K562 (cell line): ENCODE measurements at regions not wholly inside any gene's neighbourhood (a gene's known extent, or its start where the extent isn't known, plus 50 kb on each side); places are given as distances from the start of the nearest gene placed in this dataset.

ENCODE experiments used
- ATAC-seq: fragments of 200-7000 bp; cut with Tn5 transposase; 3 replicates; pipeline ENCODE4 v1.9.1; 2020; ENCODE audit warnings: moderate library complexity
- BruUV-seq: library from RNA; stranded (reverse); fragments of 400-500 nt; replicated peaks from 2 replicates; lab custom pipeline; 2021; lab: Mats Ljungman, UMichigan
- CTCF ChIA-PET: fragments of 300-600 bp; formaldehyde crosslinking; extraction: SDS; loops from one replicate; lab custom pipeline; 2021; ENCODE audit warnings: low intra/inter-chr PET ratio; lab: Yijun Ruan, JAX
- POLR2A ChIA-PET: fragments of 300-600, 350-650 bp; sonication (Branson Sonifier 250); formaldehyde crosslinking; extraction: SDS; loops from one replicate; lab custom pipeline; 2021; ENCODE audit warnings: antibody characterized with exemption, inconsistent platforms; lab: Yijun Ruan, JAX
- DNase-seq, 4 experiments: peaks; one replicate each; pipeline versions ENCODE4 v3.0.0 to v3.0.0-alpha.2; 2011 to 2018; ENCODE audit warnings: low spot score in 3 of 4, mixed read lengths in 3 of 4; ENCODE audit errors: extremely low read depth in 1 of 4
- FAIRE-seq: peaks from 2 replicates; lab custom pipeline; 2011; peaks lifted over from hg19 to GRCh38; lab: Jason Lieb, UNC
- H2AFZ ChIP-seq: 2 replicates; pipeline ENCODE4 v1.6.0; 2011; ENCODE audit warnings: low read depth, low read length, control low read depth, inconsistent platforms
- H3K27ac ChIP-seq: fragments of 200-600 bp; 3 replicates; pipeline ENCODE4 v1.8.0; 2011; ENCODE audit warnings: low read depth, mild to moderate bottlenecking, control low read depth, inconsistent platforms, low read length, moderate library complexity, mixed read lengths; ENCODE audit errors: extremely low read depth
- H3K27me3 ChIP-seq, 2 experiments: fragments of 300-600 bp in 1 of 2; 2 replicates in 1 of 2; 3 replicates in 1 of 2; pipeline versions ENCODE4 v1.6.0 to v1.8.0; 2011; ENCODE audit warnings: inconsistent platforms in 2 of 2, low read length in 2 of 2, mild to moderate bottlenecking in 1 of 2, mixed read lengths in 1 of 2, moderate library complexity in 1 of 2; ENCODE audit not compliant: control insufficient read depth in 2 of 2, insufficient read depth in 2 of 2
- H3K36me3 ChIP-seq: fragments of 300-600 bp; 3 replicates; pipeline ENCODE4 v1.8.0; 2011; ENCODE audit warnings: mild to moderate bottlenecking, low read length, inconsistent platforms; ENCODE audit not compliant: control insufficient read depth, insufficient read depth
- H3K4me1 ChIP-seq, 2 experiments: fragments of 200-600 bp in 1 of 2; replicated peaks in 1 of 2; 2 replicates in 1 of 2; 3 replicates in 1 of 2; pipeline versions ENCODE4 v1.5.1 to v1.8.0; 2011; ENCODE audit warnings: inconsistent platforms in 2 of 2, low read length in 2 of 2, mild to moderate bottlenecking in 1 of 2, mixed read lengths in 1 of 2, moderate library complexity in 1 of 2; ENCODE audit not compliant: control insufficient read depth in 2 of 2, insufficient read depth in 2 of 2
- H3K4me2 ChIP-seq: 2 replicates; pipeline ENCODE4 v1.6.1; 2011; ENCODE audit warnings: low read length, control low read depth, inconsistent platforms, mixed read lengths; ENCODE audit not compliant: insufficient read depth
- H3K4me3 ChIP-seq: fragments of 200-600 bp; sonication (generic), shearing (Covaris generic); 2 replicates; pipeline ENCODE4 v1.5.1; 2016; ENCODE audit warnings: control low read depth, inconsistent platforms
- H3K79me2 ChIP-seq: fragments of 200-600 bp; 3 replicates; pipeline ENCODE4 v1.8.0; 2011; ENCODE audit warnings: low read length, inconsistent platforms; ENCODE audit not compliant: control insufficient read depth, insufficient read depth
- H3K9ac ChIP-seq, 2 experiments: 2 replicates each; pipeline versions ENCODE4 v1.6.0 to v1.6.1; 2011; ENCODE audit warnings: low read depth in 2 of 2, low read length in 2 of 2, control low read depth in 1 of 2, inconsistent platforms in 1 of 2, mild to moderate bottlenecking in 1 of 2, mixed read lengths in 1 of 2; ENCODE audit not compliant: insufficient read depth in 1 of 2
- H3K9me1 ChIP-seq: one replicate; pipeline ENCODE4 v1.6.0; 2011; ENCODE audit warnings: inconsistent platforms, mild to moderate bottlenecking, low read length, moderate library complexity; ENCODE audit not compliant: control insufficient read depth, insufficient read depth
- H3K9me3 ChIP-seq: replicated peaks from 2 replicates; pipeline ENCODE4 v1.5.1; 2011; ENCODE audit warnings: low read depth, low read length, inconsistent platforms; ENCODE audit not compliant: control insufficient read depth, insufficient read depth
- H4K20me1 ChIP-seq: replicated peaks from 2 replicates; pipeline ENCODE4 v1.6.1; 2011; ENCODE audit warnings: low read length, inconsistent platforms, mixed read lengths; ENCODE audit not compliant: control insufficient read depth, insufficient read depth
- CSDE1 ChIP-seq, 2 experiments: fragments of 450-650 bp; IDR thresholded peaks; 2 replicates each; pipeline ENCODE4 v1.6.1; 2016; ENCODE audit warnings: mild to moderate bottlenecking in 1 of 2
- ETV1 ChIP-seq: fragments of 450-650 bp; conservative IDR thresholded peaks from 2 replicates; pipeline ENCODE4 v1.6.1; 2016; ENCODE audit warnings: missing genetic modification characterization, control low read depth, low read depth, missing compliant biosample characterization
- HDAC6 ChIP-seq: IDR thresholded peaks from 2 replicates; pipeline ENCODE4 v1.6.1; 2012; ENCODE audit warnings: low read depth, mild to moderate bottlenecking, control low read depth, inconsistent platforms, low read length, moderate library complexity
- MCM7 ChIP-seq, 2 experiments: fragments of 450-650 bp; IDR thresholded peaks; 2 replicates each; pipeline ENCODE4 v1.6.1; 2016 to 2018
- SAFB ChIP-seq: fragments of 200-400 bp; formaldehyde crosslinking; IDR thresholded peaks from 2 replicates; pipeline ENCODE4 v1.6.1; 2017; ENCODE audit warnings: low read depth, low read length, borderline replicate concordance
- XRCC5 ChIP-seq: fragments of 200-400 bp; formaldehyde crosslinking; IDR thresholded peaks from 2 replicates; pipeline ENCODE4 v1.6.1; 2017; ENCODE audit warnings: low read depth, mild to moderate bottlenecking, low read length
- ZBTB17 ChIP-seq: fragments of 450-650 bp; formaldehyde crosslinking; IDR thresholded peaks from 2 replicates; pipeline ENCODE4 v1.4.0; 2020; ENCODE audit warnings: mild to moderate bottlenecking
- ZNF143 ChIP-seq: sonication (generic); formaldehyde crosslinking; IDR thresholded peaks from 2 replicates; pipeline ENCODE4 v1.9.0; 2022; ENCODE audit warnings: mild to moderate bottlenecking, missing genetic modification reagents
- ZNF551 ChIP-seq: fragments of 250-450 bp; sonication (Bioruptor Pico); IDR thresholded peaks from 2 replicates; pipeline ENCODE4 v1.5.0; 2021; ENCODE audit warnings: mild to moderate bottlenecking, moderate library complexity
- ZNF830 ChIP-seq: fragments of 250-450 bp; sonication (Bioruptor Pico); IDR thresholded peaks from 2 replicates; pipeline ENCODE4 v1.5.0; 2021; ENCODE audit warnings: mild to moderate bottlenecking
- WGBS: fragments of 100-300 bp; shearing (Covaris generic); methylation state at CpG from one replicate; pipeline ENCODE4 v1.1.6; 2016; ENCODE audit warnings: low coverage, mixed read lengths; ENCODE audit not compliant: insufficient coverage; ENCODE audit errors: missing lambda C conversion rate; 5-methylcytosine and 5-hydroxymethylcytosine counted together
- in situ Hi-C: fragments of 300-500 bp; cut with MboI; formaldehyde crosslinking; loops from 4 replicates; pipeline ENCODE4 v1.15.0; 2018; ENCODE audit warnings: inconsistent platforms, mixed read lengths
- intact Hi-C: fragments of 100-400 bp; cut with micrococcal nuclease; formaldehyde crosslinking; loops from 2 replicates; pipeline ENCODE4 v1.14.2; 2022
- TF ChIP-seq, protein P1 (sequence below): fragments of 450-650 bp; formaldehyde crosslinking; IDR thresholded peaks from 2 replicates; pipeline ENCODE4 v1.4.0; 2020; ENCODE audit warnings: mild to moderate bottlenecking, mixed read lengths
- TF ChIP-seq, protein P2 (sequence below): sonication (generic); formaldehyde crosslinking; IDR thresholded peaks from 2 replicates; pipeline ENCODE4 v1.9.0; 2022; ENCODE audit warnings: mild to moderate bottlenecking, missing genetic modification reagents
- TF ChIP-seq, protein P3 (sequence below): IDR thresholded peaks from 3 replicates; pipeline ENCODE4 v1.6.1; 2011; ENCODE audit warnings: borderline replicate concordance, mild to moderate bottlenecking, moderate library complexity; ENCODE audit not compliant: insufficient read length; ENCODE audit errors: extremely low read depth

DNA sequence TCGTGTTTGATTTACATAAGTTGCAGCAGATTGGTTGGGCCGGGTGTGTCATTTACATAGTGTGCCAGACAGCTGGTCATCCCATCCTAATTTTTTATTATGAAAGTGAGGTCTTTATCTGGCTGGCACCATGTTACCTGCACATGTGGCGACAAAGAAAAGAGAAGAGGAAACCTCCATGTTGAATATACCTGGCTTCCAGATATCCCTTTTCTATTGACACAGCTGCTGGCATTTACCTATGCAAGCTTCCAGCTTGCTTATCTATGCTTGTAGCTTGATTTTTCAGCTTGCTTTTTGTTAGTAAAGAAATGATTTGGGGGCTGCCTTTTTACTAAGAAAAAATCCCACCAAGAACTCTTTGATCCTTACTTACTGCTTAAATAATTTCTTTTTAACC, 681.3 kb upstream of the SLITRK1 start:
- H3K27me3 ChIP-seq = no peaks in the 10 kb centered on the region
- CTCF ChIA-PET = no interaction called here
- no peak for DNase-seq
- no peak overlapping the region for H3K9ac ChIP-seq
- no peak overlapping the region for H3K4me3 ChIP-seq
- no peaks in the 10 kb centered on the region for H3K79me2 ChIP-seq
- intact Hi-C loops (no loop called here), in situ Hi-C loops (no loop called here)
- H3K9me3 ChIP-seq = no peaks in the 10 kb centered on the region
- ATAC-seq = no peak
- H2AFZ ChIP-seq = no peak overlapping the region
- FAIRE-seq = no peak
- no peaks in the 10 kb centered on the region for H3K4me1 ChIP-seq
- H3K4me2 ChIP-seq = no peak overlapping the region
- POLR2A ChIA-PET = no interaction called here
- H3K9me1 ChIP-seq = no peaks in the 10 kb centered on the region
- WGBS = 0% methylated on average over 3 of the region's 3 CpGs
- TF ChIP-seq MCM7 (IDR thresholded peaks at IDR 0.05) (no peak), ZNF143 (CRISPR knock-in tag) (no peak), ZNF551 (CRISPR knock-in tag) (no peak), HDAC6 (no peak), CSDE1 (IDR thresholded peaks at IDR 0.05) (no peak)
- TF ChIP-seq, protein P1, sequence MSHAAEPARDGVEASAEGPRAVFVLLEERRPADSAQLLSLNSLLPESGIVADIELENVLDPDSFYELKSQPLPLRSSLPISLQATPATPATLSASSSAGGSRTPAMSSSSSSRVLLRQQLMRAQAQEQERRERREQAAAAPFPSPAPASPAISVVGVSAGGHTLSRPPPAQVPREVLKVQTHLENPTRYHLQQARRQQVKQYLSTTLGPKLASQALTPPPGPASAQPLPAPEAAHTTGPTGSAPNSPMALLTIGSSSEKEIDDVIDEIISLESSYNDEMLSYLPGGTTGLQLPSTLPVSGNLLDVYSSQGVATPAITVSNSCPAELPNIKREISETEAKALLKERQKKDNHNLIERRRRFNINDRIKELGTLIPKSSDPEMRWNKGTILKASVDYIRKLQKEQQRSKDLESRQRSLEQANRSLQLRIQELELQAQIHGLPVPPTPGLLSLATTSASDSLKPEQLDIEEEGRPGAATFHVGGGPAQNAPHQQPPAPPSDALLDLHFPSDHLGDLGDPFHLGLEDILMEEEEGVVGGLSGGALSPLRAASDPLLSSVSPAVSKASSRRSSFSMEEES (CRISPR knock-in tag) = no peak
- H4K20me1 ChIP-seq = no peaks in the 10 kb centered on the region
- no TSS peak for BruUV-seq
- no peak overlapping the region for H3K27ac ChIP-seq
- no peaks in the 10 kb centered on the region for H3K36me3 ChIP-seq

DNA sequence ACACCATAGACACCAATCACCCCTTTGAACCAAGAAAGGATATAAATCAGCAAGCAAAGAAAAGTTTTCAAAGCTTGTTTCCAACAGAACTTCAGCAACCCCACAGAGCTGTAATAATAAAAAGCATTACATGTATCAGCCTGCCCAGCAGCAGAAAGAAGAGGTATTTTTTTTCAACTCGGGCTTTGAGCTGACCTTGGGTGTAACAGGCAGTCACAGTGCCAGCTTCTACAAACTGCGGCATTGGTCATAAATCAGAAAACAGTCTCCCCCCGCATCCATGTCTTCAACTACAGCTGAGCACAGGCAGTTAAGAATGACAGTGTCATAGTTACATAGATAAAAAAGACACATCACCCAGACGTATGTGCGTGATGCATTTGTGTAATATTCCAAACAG, 671.0 kb upstream of the SLITRK1 start:
- no TSS peak for BruUV-seq
- in situ Hi-C loops = no loop called here
- no peak overlapping the region for H3K27ac ChIP-seq

More for the DNA sequence above, 671.0 kb upstream of the SLITRK1 start:
- ChIA-PET CTCF (no interaction called here), POLR2A (no interaction called here)
- H3K9me1 ChIP-seq = no peaks in the 10 kb centered on the region
- FAIRE-seq = no peak
- no peak overlapping the region for H3K4me2 ChIP-seq
- H3K9ac ChIP-seq = no peak overlapping the region
- no peak for ATAC-seq
- no peak overlapping the region for H2AFZ ChIP-seq
- intact Hi-C loops = no loop called here
- H3K4me3 ChIP-seq = no peak overlapping the region
- no peaks in the 10 kb centered on the region for H4K20me1 ChIP-seq
- H3K79me2 ChIP-seq = no peaks in the 10 kb centered on the region
- H3K9me3 ChIP-seq = no peaks in the 10 kb centered on the region
- no peak for DNase-seq
- WGBS = 0% methylated on average over 5 of the region's 5 CpGs
- H3K27me3 ChIP-seq = no peaks in the 10 kb centered on the region
- H3K36me3 ChIP-seq = no peaks in the 10 kb centered on the region
- no peaks in the 10 kb centered on the region for H3K4me1 ChIP-seq
- TF ChIP-seq ZNF830 (CRISPR knock-in tag) = no peak
- no peak for TF ChIP-seq ZBTB17 (CRISPR knock-in tag)
- TF ChIP-seq ETV1 (tag) = no peak
- TF ChIP-seq, protein P2, sequence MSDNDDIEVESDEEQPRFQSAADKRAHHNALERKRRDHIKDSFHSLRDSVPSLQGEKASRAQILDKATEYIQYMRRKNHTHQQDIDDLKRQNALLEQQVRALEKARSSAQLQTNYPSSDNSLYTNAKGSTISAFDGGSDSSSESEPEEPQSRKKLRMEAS = no peak
- no peak for TF ChIP-seq MCM7 (IDR thresholded peaks at IDR 0.05)
- no peak for TF ChIP-seq SAFB
- TF ChIP-seq, protein P3, sequence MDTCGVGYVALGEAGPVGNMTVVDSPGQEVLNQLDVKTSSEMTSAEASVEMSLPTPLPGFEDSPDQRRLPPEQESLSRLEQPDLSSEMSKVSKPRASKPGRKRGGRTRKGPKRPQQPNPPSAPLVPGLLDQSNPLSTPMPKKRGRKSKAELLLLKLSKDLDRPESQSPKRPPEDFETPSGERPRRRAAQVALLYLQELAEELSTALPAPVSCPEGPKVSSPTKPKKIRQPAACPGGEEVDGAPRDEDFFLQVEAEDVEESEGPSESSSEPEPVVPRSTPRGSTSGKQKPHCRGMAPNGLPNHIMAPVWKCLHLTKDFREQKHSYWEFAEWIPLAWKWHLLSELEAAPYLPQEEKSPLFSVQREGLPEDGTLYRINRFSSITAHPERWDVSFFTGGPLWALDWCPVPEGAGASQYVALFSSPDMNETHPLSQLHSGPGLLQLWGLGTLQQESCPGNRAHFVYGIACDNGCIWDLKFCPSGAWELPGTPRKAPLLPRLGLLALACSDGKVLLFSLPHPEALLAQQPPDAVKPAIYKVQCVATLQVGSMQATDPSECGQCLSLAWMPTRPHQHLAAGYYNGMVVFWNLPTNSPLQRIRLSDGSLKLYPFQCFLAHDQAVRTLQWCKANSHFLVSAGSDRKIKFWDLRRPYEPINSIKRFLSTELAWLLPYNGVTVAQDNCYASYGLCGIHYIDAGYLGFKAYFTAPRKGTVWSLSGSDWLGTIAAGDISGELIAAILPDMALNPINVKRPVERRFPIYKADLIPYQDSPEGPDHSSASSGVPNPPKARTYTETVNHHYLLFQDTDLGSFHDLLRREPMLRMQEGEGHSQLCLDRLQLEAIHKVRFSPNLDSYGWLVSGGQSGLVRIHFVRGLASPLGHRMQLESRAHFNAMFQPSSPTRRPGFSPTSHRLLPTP = no peak
- no peak for TF ChIP-seq XRCC5
